HUES6 (cell line): ENCODE measurements at regions not wholly inside any gene's neighbourhood (a gene's known extent, or its start where the extent isn't known, plus 50 kb on each side); places are given as distances from the start of the nearest gene placed in this dataset.

Experiments
- H3K27ac ChIP-seq: 2 replicates; pipeline ENCODE4 v1.7.0; 2013; ENCODE audit warnings: low read depth, mild to moderate bottlenecking, low read length, inconsistent platforms
- H3K27me3 ChIP-seq: 2 replicates; pipeline ENCODE4 v1.6.1; 2013; ENCODE audit warnings: low read length; ENCODE audit not compliant: control insufficient read depth, insufficient read depth
- H3K36me3 ChIP-seq: 2 replicates; pipeline ENCODE4 v1.6.1; 2013; ENCODE audit warnings: low read length; ENCODE audit not compliant: control insufficient read depth, insufficient read depth
- H3K4me1 ChIP-seq: 2 replicates; pipeline ENCODE4 v1.6.1; 2013; ENCODE audit warnings: low read length; ENCODE audit not compliant: control insufficient read depth, insufficient read depth
- H3K4me3 ChIP-seq: 2 replicates; pipeline ENCODE4 v1.5.1; 2013; ENCODE audit warnings: low read depth, low read length
- H3K9ac ChIP-seq: one replicate; pipeline ENCODE4 v1.6.1; 2013; ENCODE audit warnings: mild to moderate bottlenecking, low read length
- H3K9me3 ChIP-seq: 2 replicates; pipeline ENCODE4 v1.6.1; 2013; ENCODE audit warnings: low read depth, low read length; ENCODE audit not compliant: control insufficient read depth, insufficient read depth

DNA sequence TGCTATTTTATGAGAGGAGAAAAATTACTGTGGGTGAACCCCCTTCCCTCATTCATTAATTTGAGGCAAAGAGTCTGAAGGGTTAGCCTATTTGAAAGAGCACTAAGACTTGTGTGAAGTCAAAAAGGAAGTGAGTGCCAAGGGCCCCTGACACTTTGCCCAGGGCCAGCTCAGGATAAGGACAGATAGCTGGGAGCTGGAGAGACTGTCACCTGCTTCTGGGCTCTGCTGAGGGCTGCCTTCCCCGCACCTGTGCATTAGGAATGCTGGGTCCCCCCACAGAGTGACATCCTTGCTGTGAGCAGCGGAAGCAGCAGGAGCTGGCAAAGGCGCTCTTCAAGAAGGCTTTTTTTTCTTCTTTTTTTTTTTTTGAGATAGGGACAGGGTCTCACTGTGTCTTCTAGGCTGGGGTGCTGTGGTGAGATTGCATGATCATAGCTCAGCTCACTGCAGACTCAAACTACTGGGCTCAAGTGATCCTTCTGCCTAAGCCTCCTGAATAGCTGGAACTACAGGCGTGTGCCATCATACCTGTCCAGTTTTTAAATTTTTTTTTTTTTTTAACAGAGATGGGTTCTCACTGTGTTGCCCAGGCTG, 148.3 kb downstream of the AQP4 start:
- Histone ChIP-seq H3K4me3 (no peak overlapping the region), H3K27me3 (no peaks in the 10 kb centered on the region), H3K4me1 (no peaks in the 10 kb centered on the region), H3K9ac (no peak overlapping the region), H3K27ac (no peak overlapping the region), H3K9me3 (no peaks in the 10 kb centered on the region), H3K36me3 (no peaks in the 10 kb centered on the region)

DNA sequence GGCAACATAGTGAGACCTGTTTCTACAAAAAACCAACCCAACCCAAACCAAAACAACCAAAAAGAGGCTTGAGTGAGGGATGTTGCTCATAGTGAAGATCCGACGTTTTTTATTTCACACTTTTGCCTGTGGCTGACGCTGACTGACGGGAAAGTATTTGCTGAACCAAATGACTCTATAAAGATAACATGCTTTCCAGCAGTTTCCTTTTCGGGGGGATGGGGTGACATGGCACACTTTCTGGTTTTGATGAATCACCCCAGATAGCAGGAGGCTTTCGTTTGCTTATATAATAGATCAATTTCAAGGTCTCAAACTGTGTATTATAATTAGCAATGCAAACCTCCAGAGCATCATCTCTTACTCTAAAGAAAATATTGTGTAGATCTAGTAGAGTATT, 150.8 kb downstream of the AQP4 start:
- no peaks in the 10 kb centered on the region for H3K36me3 ChIP-seq
- H3K27me3 ChIP-seq, result no peaks in the 10 kb centered on the region
- no peak overlapping the region for H3K9ac ChIP-seq
- H3K4me3 ChIP-seq, result no peak overlapping the region
- H3K4me1 ChIP-seq, result peaks cover 13% of the 10 kb centered on the region
- no peak overlapping the region for H3K27ac ChIP-seq
- no peaks in the 10 kb centered on the region for H3K9me3 ChIP-seq

DNA sequence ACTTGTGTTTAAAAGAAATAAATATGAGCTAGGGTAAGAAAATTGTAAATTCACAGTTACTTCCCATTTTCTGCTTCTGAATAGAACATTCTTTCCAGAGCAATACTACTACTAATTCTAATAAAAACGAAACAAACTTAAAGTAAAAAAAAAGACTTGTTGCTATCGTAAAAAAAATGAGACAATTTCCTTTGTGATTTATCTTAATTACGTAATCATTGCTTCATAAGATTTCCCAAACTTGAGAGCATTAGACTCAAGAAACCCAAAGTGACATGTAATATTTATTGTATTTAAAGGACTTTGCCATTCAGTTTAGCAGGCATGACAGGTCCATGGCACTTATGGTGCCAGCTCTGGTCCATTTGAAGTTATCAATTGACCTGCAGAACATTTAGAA, 153.8 kb downstream of the AQP4 start:
- H3K27ac ChIP-seq, result no peak overlapping the region
- no peaks in the 10 kb centered on the region for H3K27me3 ChIP-seq
- H3K4me1 ChIP-seq, result peaks cover 23% of the 10 kb centered on the region
- no peak overlapping the region for H3K4me3 ChIP-seq
- no peaks in the 10 kb centered on the region for H3K9me3 ChIP-seq
- H3K36me3 ChIP-seq, result no peaks in the 10 kb centered on the region
- H3K9ac ChIP-seq, result no peak overlapping the region

DNA sequence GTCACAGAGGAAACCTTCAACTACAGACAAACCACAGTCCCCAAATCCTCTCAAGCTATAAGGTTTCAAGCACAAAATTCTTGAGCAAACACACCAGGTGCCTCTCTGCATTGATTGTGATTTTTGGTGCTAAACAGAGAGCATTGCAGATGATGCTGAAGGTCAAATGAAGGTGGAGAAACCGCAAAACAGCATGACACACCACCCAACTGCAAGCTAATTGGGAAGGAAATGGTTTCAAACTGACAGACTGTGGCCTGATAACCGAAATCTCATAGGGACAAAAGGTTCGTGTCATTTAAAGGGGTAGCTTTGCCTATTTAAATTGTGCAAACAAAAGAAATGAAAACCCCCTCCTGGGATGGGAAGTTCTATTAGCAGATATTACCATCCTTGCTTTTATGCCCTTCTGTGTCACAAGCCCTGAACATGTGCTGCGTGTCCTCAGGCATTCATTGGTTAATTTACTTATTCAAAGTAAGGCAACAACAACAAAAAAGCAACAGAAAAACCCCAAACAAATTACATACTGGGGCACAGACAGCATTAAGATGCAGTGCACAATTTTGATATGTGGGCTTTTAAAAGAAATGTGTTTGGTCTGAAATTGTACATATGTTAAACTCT, 154.9 kb downstream of the AQP4 start:
- H3K9ac ChIP-seq, result no peak overlapping the region

DNA sequence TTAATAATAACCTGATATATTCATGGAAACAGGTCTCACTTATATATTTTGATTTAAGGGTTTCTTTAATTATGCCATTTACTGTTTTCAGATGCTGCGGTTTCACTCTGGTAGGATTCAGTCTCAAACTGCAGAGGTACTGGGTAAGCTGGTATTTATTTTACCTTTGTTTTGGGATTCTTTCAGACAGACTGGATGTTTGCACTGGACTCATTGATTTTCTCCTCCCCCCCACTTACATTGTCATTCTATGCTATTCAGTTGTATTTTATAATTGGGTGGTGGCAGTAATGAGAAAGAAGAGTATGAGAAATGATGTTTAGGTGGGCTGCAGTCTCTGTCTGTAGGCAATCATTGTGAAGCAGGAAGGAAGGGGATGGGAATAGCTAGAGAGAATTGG, 155.6 kb downstream of the AQP4 start:
- Histone ChIP-seq H3K9ac (no peak overlapping the region), H3K27me3 (no peaks in the 10 kb centered on the region), H3K4me1 (peaks cover 23% of the 10 kb centered on the region), H3K27ac (no peak overlapping the region), H3K9me3 (no peaks in the 10 kb centered on the region), H3K36me3 (no peaks in the 10 kb centered on the region), H3K4me3 (no peak overlapping the region)

More for the DNA sequence above, 154.9 kb downstream of the AQP4 start:
- no peaks in the 10 kb centered on the region for H3K36me3 ChIP-seq
- H3K27ac ChIP-seq, result no peak overlapping the region
- H3K27me3 ChIP-seq, result no peaks in the 10 kb centered on the region
- no peaks in the 10 kb centered on the region for H3K9me3 ChIP-seq
- H3K4me1 ChIP-seq, result peaks cover 23% of the 10 kb centered on the region
- H3K4me3 ChIP-seq, result no peak overlapping the region

DNA sequence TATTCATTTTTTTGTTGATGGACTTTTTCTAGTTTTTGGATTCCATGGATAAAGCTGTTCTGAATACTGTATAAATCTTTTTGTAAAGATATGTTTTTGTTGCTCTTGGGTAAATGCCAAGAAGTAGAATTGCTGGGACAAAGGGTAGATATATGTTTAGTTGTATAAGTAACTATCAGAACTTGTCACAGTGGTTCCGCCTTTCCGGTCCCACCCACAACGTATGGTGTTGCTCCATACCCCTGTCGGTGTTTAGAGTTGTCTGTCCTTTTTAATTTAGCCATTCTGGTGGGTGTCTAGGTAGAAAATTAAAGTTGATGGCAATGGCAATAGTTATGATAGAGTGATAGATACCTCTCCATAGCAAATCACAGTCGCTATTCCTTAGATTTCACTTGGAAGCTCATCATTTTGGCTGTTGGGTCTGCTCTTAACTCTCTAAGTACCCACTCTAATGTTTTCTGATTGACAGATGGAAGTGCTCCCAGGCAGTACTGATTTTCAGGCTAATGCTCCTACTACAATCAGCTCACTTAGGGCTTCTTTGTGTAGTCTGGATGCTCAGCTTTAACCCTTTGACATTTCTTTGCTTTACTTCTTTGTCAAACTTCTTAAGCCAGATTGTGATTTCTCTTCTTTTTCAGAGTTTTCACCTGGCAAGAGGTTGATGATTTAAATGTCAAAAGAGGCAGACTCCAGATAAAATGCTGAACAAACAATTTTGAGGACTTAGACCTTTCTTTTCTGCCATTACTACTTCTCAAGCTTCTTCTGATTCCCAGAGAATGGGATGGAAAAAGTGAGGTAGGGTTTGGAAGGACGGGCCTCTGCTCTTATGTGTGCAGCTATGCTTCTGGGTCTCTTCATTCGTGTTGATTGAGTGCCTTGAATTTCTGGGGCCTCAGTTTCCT, 156.4 kb downstream of the AQP4 start:
- Histone ChIP-seq H3K27ac (no peak overlapping the region), H3K27me3 (peaks cover 5% of the 10 kb centered on the region; the same call in 1 of the 2 replicates), H3K9ac (no peak overlapping the region), H3K9me3 (no peaks in the 10 kb centered on the region), H3K36me3 (no peaks in the 10 kb centered on the region), H3K4me1 (peaks cover 23% of the 10 kb centered on the region), H3K4me3 (no peak overlapping the region)

DNA sequence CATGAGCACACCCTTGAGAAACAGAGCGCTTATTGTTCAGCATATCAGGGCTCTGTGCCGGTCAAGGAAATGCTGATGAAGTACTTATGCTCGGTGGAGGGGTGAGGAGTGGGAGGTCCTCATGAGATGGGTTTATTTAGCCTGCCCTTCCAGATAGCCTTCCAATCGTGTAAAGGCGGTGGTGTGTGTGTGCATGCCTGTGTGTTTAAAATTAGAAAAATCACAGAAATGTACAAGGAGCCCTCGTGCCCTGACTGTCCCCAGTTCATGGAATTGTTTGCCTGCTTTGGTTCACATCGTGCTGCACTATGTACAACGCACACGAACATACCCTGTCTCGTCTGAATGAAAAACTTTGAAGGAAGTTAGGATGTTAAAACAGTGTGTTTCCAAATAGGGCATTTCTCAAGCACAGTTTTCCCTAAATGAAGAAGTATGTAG, 158.6 kb downstream of the AQP4 start:
- Histone ChIP-seq H3K36me3 (no peaks in the 10 kb centered on the region), H3K27me3 (peaks cover 24% of the 10 kb centered on the region), H3K4me1 (peaks cover 32% of the 10 kb centered on the region), H3K4me3 (no peak overlapping the region), H3K9me3 (no peaks in the 10 kb centered on the region), H3K9ac (no peak overlapping the region), H3K27ac (no peak overlapping the region)

DNA sequence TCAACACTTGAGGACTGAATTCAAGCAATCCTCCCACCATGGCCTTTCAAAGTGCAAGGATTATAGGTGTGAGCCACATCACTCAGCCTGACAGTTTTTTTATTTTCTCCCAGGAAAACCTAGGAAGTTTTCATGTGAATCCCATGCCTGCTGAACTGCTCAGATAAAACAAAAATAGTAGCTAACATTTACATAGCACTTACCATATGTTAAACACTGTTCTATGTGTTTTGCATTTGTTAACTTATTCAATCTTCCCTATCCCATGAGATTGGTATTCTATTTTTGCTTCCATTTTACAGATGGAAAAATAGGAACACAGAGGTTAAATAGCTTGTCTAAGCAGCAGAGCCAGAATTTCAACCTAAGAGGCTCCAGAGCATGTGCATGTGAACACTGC, 157.4 kb upstream of the KCTD1 start:
- H3K4me1 ChIP-seq, result peaks cover 29% of the 10 kb centered on the region
- no peak overlapping the region for H3K9ac ChIP-seq
- H3K4me3 ChIP-seq, result no peak overlapping the region
- H3K27me3 ChIP-seq, result peaks cover 35% of the 10 kb centered on the region
- no peaks in the 10 kb centered on the region for H3K9me3 ChIP-seq
- H3K36me3 ChIP-seq, result no peaks in the 10 kb centered on the region
- no peak overlapping the region for H3K27ac ChIP-seq

DNA sequence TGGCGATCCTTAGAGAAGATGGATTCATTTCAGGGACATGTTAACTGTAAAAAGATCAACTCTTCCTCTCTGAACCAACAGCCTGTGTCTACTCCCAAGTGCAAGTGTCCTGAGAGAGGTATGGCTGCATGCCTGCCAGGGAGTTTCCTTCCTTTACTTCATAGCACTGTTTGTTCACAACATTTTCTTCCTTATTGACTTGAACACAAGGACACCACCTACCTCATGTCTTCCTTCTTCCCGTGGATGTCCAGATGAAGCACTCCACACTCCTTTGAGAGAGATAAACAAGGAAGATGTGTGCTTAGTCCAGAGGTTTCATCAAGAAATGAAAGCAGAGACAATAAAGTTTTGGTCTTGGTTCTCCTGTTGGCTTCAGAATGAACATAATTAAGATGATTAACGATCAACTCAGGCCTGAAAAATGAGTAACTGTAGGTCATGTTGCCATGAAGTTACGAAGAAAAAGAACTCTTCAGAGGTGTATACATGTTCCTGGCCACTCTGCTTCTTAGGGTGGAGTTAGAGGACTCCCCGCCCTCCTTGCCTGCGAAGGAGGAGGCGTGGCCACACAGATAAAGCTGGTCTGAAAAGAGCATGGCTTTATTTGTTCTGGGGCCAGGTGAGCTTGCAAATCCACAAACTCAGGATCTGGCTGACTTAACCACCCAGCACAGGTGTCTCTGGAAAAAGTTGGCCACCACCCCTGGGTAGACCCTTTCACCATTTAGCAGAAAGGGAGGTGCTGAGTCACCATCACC, 155.0 kb upstream of the KCTD1 start:
- peaks cover 20% of the 10 kb centered on the region; the same call in 1 of the 2 replicates for H3K4me1 ChIP-seq
- peaks cover 59% of the 10 kb centered on the region for H3K27me3 ChIP-seq
- no peak overlapping the region for H3K9ac ChIP-seq
- H3K27ac ChIP-seq, result no peak overlapping the region
- H3K4me3 ChIP-seq, result no peak overlapping the region
- H3K36me3 ChIP-seq, result no peaks in the 10 kb centered on the region
- H3K9me3 ChIP-seq, result no peaks in the 10 kb centered on the region

DNA sequence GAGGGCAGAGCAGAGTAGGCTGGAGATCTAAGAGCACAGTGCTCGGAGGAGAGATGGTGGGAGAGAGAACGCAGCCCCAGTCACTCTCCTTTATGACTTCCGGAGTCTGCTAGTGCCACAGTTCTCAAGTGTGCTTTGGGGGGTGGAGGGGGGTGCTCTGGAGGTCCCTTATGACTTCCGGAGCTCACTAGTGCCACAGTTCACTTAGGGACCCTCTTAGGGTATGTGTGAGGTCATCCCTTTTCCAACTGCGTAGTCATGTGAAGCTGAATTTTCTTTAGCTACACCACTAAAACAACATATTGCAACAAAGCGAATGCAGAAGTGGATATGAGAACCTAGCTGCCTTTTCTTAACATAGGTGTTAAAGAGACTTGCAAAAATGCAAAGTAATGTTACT, 153.7 kb upstream of the KCTD1 start:
- no peak overlapping the region for H3K27ac ChIP-seq
- H3K4me3 ChIP-seq, result no peak overlapping the region

More for the DNA sequence above, 153.7 kb upstream of the KCTD1 start:
- Histone ChIP-seq H3K36me3 (no peaks in the 10 kb centered on the region), H3K9ac (no peak overlapping the region), H3K4me1 (peaks cover 20% of the 10 kb centered on the region; the same call in 1 of the 2 replicates), H3K9me3 (no peaks in the 10 kb centered on the region), H3K27me3 (peaks cover 68% of the 10 kb centered on the region)
